ENCODE measurements at regions not wholly inside any gene's neighbourhood (a gene's known extent, or its start where the extent isn't known, plus 50 kb on each side); places are given as distances from the start of the nearest gene placed in this dataset.

DNA sequence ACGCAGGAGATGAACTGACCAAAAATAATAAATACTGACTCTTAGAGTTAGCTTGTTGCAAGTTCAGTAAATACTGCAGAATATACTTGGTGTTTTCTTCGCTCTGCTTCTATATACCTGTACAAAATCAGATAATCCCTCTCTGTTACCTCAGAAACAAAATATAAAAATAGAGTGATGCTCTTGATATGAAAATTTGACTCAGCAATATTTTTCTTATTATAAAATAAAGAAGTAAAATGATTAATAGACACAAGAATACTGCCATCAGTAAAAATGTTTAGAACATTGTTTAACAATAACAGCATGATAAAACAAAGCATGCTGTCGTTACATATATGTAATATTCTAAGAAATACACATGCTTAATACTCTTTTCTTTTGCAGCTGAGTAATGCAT lies 1366.9 kb upstream of the EYS start:
- TF ChIP-seq, protein P1, sequence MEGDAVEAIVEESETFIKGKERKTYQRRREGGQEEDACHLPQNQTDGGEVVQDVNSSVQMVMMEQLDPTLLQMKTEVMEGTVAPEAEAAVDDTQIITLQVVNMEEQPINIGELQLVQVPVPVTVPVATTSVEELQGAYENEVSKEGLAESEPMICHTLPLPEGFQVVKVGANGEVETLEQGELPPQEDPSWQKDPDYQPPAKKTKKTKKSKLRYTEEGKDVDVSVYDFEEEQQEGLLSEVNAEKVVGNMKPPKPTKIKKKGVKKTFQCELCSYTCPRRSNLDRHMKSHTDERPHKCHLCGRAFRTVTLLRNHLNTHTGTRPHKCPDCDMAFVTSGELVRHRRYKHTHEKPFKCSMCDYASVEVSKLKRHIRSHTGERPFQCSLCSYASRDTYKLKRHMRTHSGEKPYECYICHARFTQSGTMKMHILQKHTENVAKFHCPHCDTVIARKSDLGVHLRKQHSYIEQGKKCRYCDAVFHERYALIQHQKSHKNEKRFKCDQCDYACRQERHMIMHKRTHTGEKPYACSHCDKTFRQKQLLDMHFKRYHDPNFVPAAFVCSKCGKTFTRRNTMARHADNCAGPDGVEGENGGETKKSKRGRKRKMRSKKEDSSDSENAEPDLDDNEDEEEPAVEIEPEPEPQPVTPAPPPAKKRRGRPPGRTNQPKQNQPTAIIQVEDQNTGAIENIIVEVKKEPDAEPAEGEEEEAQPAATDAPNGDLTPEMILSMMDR (conservative IDR thresholded peaks at IDR 0.05) = no peak
- TF ChIP-seq EZH2 (IDR thresholded peaks at IDR 0.05; ENCODE audit: low read depth) = no peak

Measured in PC-9 (cell line).